T1000 (cell line): ENCODE measurements at regions not wholly inside any gene's neighbourhood (a gene's known extent, or its start where the extent isn't known, plus 50 kb on each side); places are given as distances from the start of the nearest gene placed in this dataset.

Experiments used
- DNase-seq: peaks from one replicate; lab custom pipeline; 2025; ENCODE audit warnings: mixed read lengths; lab: John Stamatoyannopoulos, UW

GRCh38 chr3:72141264-72141663 is 356.3 kb upstream of the PROK2 start:
- DNase-seq: no peak

- DNase-seq: no peak
These were observed 354.4 kb upstream of the PROK2 start for GRCh38 chr3:72139316-72139715.

GRCh38 chr3:72137865-72138861 is 353.2 kb upstream of the PROK2 start:
- DNase-seq: no peak

DNA sequence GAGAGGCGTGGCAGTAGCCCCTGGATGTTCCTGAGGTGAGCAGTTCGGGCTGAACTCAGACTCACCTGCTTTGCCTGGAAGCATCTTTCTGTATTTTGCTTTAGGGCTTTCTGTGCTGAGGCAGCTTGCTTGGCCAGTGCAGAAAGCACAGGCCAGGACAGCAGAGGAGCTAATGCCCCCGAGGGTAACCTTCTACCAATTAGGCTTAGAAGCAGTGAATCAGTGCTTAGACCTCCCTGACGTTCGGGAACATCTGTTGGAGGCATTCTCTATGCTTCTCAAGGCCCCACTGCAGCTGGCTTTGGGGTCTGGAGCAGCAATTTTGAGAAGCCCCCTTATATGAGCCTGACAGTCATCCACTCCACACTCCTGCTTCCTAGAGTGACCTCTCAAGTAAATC is 350.7 kb upstream of the PROK2 start:
- no peak for DNase-seq

- DNase-seq: no peak
These were observed 350.1 kb upstream of the PROK2 start for GRCh38 chr3:72134989-72135451.

DNA sequence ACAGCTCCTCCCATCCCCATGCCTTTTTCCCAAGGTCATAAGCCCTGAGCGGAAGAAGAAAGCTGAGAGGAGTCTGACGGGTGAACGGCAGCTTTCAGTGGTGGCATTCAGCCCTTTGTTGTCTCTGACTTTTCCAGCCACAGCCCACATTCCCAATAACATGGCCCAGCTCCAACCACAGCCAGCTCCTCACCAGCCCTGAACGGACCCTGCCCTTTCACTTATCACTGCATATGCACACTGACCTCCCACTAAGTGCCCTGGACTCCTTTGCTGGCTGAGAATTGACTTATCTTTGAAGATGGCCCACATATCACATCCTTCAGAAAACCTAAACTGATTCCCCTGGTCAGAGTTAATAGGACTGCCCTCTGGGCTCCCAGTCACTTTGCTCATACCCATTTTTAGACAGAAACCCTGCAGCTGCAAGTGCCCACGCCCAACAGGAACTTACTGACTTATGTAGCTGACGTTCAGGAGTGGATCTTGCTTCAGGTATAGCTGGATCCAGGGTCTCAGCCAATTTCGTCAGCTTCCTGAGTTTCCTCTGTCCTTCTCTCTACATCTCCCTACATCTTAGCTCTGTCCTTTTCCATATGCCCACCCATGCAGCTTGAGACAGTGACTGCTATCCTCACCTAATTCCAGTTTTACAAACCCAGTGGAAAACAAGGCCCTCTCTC is 348.5 kb upstream of the PROK2 start:
- DNase-seq: no peak

- DNase-seq: no peak
These were observed 347.0 kb upstream of the PROK2 start for GRCh38 chr3:72131899-72132298.

- no peak for DNase-seq
These were observed 345.6 kb upstream of the PROK2 start for GRCh38 chr3:72130565-72130964.

DNA sequence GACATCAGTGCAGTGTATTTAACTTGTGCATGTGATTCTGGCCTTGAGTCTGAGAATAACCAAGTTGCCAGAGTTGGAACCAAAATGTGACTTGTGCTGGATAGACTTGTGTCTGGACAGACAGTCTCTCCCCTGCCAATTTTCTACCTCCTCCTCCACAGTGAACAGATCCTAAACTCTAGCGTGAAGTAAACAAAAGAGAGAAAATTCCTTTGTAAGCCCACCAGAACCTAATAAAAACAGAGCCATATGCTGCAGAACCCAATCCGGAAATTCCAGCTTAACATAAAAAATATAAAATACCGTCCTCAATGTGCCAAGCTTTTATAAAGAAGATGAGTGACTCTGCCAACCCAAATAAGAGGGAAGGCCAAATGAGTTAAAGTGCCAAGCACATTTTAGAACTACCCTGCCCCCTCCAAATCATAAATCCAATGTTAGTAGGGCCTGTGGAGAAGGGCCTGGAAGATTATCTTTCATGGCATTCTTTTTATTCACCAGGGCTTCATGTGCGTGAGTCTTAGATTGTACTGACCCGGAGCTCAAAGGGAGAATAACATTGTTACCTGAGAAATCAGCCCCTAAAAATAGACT is 344.6 kb upstream of the PROK2 start:
- DNase-seq: no peak

DNA sequence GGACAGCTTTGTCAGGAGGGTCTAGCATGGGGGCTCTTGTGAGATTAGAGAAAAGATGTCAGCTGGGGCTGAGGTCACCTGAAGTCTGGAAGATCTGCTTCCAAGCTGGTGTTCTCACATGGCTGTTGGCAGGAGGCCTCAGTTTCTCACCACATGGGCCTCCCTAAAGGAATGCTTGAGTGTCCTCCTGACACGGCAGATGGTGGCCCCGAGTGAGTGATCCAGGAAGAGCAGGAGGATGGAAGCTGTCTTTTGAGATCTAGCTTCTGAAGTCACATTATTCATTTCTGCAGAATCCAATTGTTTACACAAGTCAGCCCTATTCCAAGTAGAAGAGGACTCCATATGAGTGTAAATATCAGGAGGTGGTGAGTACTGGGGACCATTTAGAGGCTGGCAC is 344.0 kb upstream of the PROK2 start:
- DNase-seq: no peak

DNA sequence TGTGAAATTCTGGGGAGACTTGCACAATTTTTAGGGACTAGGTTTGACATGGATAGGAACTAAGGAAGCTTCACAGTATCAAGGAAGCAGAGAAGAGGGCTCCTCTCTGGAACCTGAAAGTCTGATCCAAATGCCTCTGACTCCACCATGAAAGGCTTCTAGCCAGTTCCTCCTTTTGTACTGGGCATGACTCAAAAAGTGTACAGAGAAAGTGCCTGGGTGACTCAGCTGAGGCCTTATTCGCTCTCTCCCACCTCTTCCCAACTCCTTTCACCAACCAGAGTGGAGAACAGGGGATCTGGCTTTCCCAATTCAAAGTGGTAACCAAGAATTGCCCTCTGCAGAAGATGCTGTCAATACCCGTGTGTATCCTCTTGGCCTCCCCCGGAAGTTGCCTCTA is 342.9 kb upstream of the PROK2 start:
- DNase-seq: no peak

- DNase-seq: no peak
These were observed 342.3 kb upstream of the PROK2 start for GRCh38 chr3:72127224-72127612.

DNA sequence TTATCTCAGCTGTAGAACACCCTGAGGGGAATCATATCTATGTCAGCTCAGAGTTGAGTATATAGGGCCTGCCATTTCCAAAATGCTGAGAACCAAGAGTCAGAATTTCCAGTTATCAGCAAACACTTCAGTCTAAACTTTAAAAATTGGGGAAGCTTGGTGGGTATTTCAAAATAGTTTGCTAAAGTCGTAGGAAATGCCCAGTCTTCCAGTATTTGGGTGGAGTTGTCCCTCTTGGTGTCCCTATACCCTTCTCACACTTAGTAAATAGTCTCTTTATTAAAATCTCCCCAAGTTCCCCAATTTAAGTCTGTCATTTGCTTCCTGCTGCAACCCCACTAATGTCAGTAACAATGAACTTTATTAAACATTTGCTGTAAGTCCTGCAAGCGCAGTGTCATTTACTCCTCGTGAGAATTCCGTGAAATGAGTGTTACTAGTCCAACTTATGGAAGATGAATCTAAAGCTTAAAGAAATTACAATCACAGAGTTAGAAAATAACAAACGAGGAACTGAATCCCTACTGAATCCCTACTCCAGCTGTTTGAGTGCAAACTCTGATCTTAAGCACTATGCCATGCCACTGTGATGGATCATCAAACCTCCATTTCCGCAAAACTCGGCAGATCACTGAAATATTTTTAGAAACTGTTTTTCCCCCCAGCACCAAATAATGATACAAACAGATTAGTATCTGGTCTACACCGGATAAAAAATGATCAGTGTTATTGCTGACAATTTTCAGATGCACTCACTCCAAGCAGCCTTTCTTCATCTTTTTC is 341.7 kb upstream of the PROK2 start:
- DNase-seq: no peak

- DNase-seq: peak; percentile 89
These were observed 339.0 kb upstream of the PROK2 start for GRCh38 chr3:72123908-72124441.

DNA sequence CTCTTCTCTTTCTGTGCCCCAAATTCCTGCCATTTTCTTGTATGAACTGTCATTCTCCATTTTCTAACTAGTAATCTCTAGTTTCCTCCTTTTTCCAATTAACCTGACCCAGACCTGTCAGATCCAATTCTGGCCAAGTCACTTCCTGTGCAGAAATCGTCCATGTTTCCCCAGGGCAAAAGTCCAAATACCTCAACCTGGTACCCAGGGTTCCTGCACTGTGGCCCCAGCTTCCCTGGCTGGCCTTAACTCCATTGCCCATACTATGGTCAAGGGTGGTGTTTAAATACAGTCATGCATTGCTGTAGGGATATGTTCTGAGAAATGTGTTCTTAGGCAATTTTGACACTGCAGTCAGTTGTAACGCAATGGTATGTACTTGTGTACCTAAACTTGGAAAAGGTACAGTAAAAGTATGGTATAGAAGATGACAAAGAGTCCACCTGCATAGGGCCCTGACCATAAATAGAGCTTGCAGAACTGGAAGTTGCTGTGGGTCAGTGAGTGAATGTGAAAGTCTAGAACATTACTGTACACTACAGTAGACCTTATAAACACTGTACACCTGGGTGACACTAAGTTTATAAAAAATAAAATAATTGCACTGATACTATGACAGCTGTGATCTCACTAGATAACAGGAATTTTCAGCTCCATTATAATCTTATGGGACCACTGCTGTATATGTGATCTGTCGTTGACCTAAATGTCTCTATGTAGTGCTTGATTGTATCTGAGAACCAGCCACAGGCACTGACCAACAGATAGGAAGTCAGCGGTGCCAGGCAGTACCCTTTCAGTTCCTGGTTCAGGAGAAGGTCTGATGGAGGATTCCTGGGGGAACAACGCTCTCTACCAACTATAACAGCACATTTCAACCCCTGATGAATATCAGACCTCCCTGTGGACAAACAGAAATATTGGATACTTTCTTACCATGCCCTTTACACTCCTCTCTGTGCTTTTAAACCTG is 336.1 kb upstream of the PROK2 start:
- no peak for DNase-seq

GRCh38 chr3:72120039-72120438 is 335.1 kb upstream of the PROK2 start:
- no peak for DNase-seq

DNA sequence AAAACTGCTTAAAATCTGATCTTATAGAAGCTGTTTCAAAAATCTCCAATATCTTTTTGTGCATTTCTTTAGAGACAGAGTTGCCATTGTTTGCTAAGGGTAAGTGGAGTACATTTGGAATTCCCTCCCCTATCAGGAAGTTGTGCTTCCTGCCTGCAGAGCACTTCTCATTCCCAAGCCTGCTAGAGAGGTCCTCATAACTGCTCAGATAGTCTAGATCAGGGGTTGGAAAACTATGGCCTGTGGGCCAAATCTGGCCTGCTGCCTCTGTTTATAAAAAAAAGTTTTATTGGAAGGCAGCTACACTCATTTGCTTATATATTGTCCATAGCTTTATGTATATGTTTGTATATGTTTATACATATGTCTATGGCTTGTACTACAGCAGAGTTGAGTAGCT is 333.7 kb upstream of the PROK2 start:
- no peak for DNase-seq

DNA sequence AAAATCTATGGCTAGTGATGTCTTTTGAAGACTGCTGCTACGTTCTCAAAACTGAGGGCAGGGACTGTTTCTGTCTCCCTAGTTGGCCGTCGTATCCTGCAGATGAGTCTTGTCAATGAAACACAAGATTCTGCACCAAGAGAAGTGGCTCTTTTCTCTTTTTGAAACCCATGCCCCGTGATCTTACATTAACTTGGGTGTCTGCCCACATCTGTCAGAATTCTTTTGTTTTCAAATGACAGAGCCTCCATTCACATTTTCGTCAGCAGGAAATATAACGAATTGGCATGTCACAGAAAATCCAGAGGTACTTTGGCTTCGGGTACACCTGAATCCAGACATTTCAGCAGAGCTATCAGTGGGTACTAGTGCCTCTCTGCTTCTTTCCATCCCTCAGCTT is 331.3 kb upstream of the PROK2 start:
- DNase-seq: no peak

DNA sequence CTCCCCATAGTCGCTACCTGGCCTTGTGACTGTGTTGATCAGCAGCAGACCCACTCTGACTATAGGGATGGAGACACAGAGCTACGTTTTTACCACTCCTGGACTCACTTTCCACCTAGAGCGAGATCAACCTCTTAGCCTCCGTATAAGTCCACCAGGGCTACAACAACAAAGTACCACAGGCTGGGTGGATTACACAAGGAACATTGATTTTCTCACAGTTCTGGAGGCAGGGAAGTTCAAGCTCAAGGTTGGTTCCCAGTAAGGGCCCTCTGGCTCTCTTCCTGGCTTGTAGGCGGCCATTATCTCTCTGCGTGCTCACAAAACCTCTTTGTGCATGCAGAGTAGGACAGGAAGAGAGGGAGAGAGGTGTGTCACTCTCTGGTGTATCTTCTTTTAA is 330.4 kb upstream of the PROK2 start:
- no peak for DNase-seq

- no peak for DNase-seq
These were observed 329.8 kb upstream of the PROK2 start for GRCh38 chr3:72114773-72115172.

DNA sequence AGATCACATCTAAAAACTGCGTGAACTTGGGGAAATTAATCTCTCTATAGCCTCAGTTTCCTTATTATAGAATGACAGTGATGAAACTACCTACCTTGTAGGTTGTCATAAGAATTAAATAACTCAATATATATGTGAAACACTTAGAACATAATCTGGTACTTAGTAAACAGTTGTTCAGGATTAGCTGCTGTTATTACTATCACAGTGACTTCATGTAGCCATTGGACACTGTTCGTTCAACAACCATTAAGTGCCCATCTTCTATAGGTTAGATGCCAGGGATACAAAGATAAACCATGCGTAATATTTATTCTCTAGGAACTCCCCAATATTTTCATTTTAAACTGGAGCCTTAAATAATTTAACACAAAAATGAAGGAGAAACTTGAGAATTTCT is 329.0 kb upstream of the PROK2 start:
- DNase-seq: no peak
